IPS-18c (cell line): ENCODE measurements at regions not wholly inside any gene's neighbourhood (a gene's known extent, or its start where the extent isn't known, plus 50 kb on each side); places are given as distances from the start of the nearest gene placed in this dataset.

Source experiments
- H3K4me3 ChIP-seq: 2 replicates; pipeline ENCODE4 v1.7.0; 2013; ENCODE audit warnings: low read depth, mild to moderate bottlenecking, low read length, moderate library complexity; ENCODE audit not compliant: insufficient read depth
- H3K9me3 ChIP-seq: one replicate; pipeline ENCODE4 v1.6.1; 2013; ENCODE audit warnings: mild to moderate bottlenecking, low read length, moderate library complexity; ENCODE audit not compliant: control insufficient read depth, insufficient read depth

DNA sequence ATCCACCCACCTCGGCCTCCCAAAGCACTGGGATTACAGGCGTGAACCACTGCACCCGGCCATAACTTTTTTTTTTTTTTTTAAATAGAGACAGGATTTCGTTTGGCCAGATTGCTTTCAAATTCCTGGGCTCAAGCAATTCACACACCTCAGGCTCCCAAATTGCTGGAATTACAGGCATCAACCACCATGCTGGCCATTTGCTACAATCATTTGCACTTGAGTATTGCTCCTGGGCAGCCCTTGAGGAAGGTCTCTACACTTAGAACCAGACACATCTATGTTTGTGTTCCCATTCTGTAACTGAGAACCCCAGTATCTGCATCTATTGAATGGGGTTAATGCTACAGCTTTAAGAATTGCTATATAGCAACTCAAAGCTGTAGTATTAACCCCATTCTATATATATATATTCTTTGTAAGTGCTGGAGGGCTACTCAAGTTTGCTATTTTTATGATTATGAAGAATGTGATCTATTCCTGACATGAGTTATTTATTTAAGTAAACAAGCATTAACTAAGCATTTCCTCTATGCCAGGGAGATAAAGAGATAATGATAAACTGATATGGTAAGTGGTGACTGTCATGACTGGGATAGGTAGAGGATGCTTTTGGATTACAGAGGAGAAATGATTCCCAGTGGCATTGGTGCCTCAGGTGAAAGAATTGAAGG, 496.5 kb upstream of the TNC start:
- Histone ChIP-seq H3K4me3 (no peak overlapping the region), H3K9me3 (no peaks in the 10 kb centered on the region)

DNA sequence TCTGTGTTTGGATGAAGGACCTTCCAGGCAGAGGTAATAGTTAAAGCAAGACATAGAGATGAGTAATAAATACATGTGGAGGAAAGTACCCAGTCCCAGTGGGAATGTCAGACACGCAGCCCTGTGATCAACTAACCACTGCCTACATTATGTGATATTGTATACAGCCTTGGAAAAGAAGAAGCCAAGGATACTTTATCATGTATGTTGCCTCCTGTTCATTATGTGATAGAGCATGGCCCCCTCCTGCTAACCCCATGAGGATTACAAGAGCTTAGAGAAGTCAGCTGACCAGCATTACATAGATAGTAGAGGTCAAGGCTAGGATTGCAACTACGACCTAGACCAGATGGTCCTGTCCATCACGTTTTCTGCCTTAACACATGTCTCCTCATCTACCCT, 497.0 kb upstream of the TNC start:
- H3K9me3 ChIP-seq: no peaks in the 10 kb centered on the region
- no peak overlapping the region for H3K4me3 ChIP-seq

DNA sequence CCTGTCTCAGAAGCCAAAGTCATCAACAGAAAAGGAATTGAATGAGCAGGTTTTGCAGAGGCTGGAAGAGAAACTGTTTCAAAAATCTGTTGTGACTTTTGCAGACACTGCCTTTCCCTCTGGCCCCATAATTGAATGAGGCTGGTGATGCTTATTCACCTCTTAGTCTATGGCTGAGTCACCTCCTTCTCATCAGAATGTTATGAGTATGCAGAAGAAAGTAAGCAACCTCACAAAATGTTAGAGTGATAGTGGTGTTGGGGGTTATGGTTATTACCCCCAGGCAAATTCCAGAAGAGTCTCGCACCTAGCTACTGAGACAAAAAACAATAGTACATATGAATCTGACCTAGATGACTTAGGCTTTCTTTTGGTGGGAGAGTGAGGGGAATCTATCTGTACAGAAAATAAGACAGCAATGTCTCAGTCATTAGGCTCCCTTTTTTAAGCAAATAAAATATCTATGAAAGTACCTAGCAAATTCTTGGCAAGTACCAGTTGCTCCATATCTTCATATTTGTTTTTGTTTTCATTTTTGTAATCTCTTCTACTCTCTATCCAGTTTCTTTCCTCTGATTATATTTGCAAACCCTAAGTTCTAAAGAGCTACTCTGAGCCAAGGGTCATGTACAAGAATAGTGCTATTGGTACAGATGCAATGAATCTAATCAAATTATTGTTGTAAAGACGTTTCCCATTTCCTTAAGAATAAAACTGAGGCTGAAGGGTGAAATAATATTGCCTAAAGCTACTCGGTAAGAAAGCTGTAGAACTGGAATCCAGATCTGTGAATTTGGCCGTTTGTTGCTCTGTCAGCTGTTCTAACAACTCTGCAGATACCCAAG, 498.1 kb upstream of the TNC start:
- no peaks in the 10 kb centered on the region for H3K9me3 ChIP-seq
- no peak overlapping the region for H3K4me3 ChIP-seq

DNA sequence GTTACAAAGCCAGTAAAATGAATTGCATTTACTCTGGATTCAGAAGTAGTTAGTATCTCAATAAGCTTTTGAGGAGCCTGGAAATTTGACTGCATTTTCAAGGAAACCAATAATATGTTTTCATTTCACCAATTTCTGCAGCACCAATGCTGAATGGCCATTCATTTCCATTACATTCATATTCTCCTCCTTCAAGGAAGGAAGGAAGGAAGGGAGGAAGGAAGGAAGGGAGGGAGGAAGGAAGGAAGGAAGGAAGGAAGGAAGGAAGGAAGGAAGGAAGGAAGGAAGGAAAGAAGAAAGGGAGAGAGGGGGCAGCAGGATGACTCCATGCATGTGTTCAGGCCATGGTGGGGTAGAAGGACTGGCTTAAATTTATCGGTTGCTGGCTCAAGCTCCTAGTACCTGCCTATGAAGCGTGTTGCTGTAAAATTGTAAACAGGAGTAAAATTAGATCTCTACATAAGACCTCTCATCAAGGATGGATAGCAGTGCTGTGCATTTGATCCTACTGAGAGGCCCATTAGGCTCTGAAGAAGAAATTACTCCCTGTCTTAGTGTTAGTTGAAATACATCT, 498.8 kb upstream of the TNC start:
- H3K9me3 ChIP-seq: no peaks in the 10 kb centered on the region
- no peak overlapping the region for H3K4me3 ChIP-seq

DNA sequence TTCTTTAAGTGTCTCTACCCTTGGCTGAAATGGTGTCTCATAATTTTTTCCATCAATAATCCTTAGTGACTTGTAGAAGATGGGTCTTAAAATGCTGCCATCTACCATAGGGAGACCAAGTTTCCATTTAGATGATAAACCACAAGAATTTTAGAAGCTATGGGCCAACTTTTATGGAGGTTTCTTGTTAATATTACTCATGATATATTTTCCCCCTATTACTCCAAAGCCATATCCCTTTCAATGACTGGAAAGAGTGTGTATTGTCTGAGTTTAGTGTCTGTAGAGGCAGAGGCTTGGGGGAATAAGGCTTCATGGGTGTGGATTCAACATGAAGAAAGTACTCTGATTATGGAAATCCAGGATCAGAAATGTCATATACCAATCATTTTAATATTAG, 507.3 kb upstream of the TNC start:
- H3K9me3 ChIP-seq: no peaks in the 10 kb centered on the region
- no peak overlapping the region for H3K4me3 ChIP-seq

DNA sequence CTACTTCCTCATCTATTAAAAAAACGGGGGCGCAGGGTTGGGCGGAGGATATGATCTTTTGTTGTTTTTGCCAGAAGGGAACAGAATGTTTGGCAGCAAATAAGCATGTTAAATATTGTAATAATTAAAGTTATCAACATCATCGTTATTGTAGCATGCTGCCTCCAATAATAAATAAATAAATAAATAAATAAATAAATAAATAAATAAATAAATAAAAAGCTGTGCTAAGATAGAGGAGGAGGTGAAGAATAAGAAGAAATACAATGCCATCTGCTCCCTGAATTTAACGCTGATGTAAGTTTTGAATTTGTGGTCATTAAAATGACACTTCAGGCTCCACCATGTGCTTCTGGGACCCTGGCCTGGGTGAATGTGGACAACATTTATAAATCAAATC, 508.0 kb upstream of the TNC start:
- no peaks in the 10 kb centered on the region for H3K9me3 ChIP-seq
- no peak overlapping the region for H3K4me3 ChIP-seq

DNA sequence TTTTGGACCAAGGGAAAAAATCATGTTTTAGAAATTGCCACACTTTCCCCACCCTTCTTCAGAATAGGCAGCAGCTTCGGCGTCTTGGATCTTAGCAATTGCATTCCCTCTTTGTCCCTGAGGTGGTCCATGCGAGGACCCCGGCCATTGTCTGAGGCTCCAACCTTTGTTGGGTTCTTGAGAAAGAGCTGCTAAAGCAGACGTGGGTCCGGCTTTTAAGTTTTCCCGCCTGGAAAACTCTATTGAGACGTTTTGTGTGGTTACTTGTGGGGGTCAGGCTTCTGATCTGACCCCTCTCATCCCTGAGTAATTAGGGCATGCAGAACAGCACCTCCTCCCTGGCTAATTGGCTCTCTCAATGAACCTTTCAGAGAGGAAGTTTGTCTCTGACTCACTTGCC, 509.6 kb upstream of the TNC start:
- Histone ChIP-seq H3K9me3 (no peaks in the 10 kb centered on the region), H3K4me3 (no peak overlapping the region)

DNA sequence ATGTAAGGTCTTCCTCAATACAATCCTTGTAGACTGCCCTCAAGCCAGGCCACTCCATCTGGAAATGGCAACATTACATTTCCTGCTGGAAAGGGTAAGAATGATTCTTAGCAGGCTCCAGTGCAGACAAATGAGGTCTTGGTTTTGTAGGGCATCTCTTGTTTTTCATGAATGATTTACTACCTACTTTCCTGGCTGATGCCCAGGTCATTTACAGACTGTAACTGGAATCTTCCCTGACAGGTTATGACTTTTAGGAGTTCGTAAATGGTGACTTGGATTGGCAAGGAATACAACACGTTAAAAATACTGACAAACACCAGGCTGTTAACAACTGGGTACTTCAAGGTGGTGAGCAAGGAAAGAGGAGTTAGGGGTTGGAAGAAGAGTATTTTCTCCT, 510.5 kb upstream of the TNC start:
- Histone ChIP-seq H3K9me3 (no peaks in the 10 kb centered on the region), H3K4me3 (no peak overlapping the region)

DNA sequence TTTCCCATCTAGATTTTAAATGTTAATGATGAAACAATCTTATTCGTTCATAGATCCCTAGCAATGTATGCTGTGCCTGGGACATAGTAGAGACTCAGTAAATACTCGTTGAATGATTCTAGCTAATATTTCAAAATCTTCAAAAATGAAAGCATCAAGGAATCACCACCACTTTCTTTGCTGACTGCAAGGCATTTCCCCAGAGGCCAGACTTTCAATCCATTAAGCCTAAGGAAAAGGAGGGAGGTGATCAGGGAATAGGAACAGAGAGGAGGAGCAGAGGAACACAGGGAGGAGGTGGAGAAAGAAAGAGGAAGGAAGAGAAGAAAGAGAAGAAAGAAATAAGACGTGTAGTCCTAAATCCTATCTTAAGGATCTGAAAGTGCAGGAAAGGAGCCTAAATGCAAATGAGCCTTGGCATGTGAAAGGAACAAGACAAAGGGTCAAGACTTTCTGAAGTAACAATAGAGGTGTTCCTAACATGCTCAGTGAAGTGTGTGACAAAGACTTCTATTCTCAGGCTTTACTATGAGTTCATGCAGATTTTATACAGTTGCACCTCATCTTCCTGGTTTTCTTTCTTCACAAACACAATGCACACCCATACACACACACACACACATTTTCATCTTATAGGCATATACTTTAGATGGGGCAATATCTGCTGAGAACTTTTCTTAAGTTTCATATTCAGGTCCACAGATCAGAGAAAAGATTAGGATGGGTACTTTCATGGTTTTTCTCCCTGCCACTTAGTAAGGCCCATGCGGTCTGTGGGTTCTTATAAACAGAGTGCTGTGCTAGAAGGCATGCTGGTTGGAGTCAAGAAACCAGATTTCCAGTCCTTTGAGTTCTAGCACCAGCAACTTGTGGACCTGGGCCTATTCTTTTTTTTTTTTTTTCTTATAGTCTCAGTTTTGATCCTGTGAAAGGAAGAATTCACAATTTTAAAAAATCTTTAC, 512.2 kb upstream of the TNC start:
- H3K9me3 ChIP-seq: no peaks in the 10 kb centered on the region
- no peak overlapping the region for H3K4me3 ChIP-seq

DNA sequence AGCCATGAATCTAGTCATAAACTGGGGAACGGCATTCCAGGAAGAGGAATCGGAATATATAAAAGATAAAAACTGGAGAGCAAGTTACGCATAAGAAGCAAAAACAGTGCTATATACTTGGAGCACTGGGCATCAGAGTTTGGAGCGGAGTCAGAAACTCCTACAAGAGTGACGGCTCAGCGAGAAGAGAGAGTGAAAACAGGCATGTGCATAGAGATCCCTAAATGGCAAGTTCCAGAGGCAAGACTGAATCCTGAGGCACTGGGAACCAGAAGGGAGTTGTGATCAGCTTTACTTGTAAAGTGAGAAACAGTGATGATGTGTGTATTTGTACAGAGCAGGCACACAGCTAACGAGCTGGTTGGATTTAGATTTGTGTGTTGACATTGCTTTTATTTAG, 514.4 kb upstream of the TNC start:
- Histone ChIP-seq H3K4me3 (no peak overlapping the region), H3K9me3 (no peaks in the 10 kb centered on the region)

DNA sequence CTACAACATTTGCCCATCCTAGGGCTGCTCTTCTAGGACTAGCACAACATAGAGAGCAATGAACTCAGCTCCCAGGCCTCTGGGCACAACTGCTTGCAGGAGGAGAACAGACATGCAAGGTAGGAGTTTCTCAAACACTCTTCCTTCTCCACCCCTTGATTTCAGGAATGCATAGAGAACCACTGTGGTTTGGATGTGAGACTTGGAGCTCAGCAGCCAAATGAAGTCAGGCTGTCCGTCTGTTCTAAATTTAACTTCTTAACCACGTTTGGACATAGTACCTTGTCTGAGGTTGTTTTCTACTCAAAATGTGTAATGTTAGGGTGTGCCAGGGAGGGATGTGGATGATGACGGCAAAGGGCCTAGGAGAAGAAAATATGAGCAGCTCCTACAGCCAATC, 515.1 kb upstream of the TNC start:
- no peaks in the 10 kb centered on the region for H3K9me3 ChIP-seq

DNA sequence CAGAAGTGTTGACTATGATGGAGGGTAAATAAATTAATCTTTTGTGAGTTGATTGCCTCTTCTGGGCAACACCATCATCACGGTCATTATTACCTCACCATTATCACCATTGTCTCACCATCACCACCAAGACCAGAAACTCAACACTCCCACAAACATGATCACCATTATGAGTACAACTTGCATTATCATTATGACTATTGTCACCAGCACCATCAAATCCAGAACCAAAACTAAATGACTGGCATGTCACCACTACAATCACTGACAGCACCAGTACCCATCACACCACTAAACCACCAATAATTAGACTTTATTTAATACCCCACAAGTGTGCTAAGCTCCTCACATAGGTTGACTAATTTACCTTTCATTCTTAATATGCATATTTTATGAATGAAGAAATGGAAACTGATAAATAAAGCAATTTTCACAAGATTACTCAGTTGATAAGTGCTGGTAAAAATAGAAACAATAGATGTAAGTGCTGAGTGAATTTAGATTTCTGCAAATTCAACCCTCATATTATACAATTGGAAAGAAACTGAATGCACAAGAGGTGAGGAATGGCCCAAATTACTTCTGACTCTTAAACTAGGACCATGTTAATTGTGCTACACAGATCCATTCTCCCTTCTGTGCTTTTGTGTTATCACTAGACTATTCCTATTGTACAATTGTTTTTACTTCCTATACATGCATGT, 517.8 kb upstream of the PAPPA start:
- Histone ChIP-seq H3K9me3 (no peaks in the 10 kb centered on the region), H3K4me3 (no peak overlapping the region)

More for the DNA sequence above, 515.1 kb upstream of the TNC start:
- no peak overlapping the region for H3K4me3 ChIP-seq

DNA sequence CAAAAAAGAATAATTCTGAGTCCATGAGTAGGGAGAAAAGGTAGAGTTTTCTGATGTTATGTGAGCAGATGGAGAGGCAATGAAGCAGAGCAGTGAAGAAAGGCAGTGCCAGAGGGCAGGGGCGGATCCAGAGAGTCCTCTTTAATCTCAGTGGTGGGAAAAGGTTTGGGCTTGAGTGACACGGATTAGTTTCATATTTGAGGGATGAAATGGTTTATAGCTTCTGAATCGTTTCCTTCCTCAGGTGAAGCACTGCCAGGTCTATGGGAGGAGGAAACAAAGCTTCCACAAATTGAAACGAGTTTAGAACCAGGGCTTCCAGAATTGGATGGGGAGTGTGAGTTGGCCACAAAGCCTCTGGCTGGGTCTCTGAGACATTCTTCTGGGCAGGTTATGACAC, 517.0 kb upstream of the PAPPA start:
- H3K4me3 ChIP-seq: no peak overlapping the region
- H3K9me3 ChIP-seq: no peaks in the 10 kb centered on the region

DNA sequence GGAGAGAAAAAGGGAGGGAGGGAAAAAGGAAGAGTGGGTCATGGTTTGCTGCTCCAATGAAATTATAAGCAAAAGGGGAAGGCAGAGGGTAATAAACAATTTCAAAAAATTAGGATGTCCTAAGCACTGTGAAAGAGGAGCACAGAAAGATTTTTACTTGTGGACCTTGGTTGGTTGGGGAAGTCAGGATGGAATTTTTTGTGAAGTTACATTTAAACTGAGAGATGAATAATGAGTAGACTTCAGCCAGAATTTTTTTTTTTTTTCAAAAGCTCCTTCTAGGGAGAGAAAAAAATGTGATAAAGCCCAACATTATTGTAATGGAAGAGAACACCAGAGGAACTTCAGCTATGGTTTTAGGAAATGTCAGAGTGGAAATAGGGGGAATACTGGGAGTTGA, 515.9 kb upstream of the PAPPA start:
- H3K9me3 ChIP-seq: no peaks in the 10 kb centered on the region

DNA sequence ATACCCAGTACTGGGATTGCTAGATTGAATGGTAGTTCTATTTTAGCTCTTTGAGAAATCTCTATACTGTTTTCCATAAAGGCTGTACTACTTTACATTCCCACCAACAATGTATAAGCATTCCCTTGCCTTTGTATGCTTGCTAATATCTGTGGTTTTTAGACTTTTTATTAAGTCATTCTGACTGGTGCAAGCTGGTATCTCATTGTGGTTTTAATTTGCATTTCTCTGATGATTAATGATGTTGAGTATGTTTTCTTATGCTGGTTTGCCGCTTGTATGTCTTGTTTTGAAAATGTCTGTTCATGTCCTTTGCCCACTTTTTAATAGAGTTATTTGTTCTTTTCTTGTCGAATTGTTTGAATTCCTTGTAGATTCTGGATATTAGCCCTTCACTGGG, 512.7 kb upstream of the PAPPA start:
- H3K4me3 ChIP-seq: no peak overlapping the region
- no peaks in the 10 kb centered on the region for H3K9me3 ChIP-seq

More for the DNA sequence above, 515.9 kb upstream of the PAPPA start:
- H3K4me3 ChIP-seq: no peak overlapping the region

DNA sequence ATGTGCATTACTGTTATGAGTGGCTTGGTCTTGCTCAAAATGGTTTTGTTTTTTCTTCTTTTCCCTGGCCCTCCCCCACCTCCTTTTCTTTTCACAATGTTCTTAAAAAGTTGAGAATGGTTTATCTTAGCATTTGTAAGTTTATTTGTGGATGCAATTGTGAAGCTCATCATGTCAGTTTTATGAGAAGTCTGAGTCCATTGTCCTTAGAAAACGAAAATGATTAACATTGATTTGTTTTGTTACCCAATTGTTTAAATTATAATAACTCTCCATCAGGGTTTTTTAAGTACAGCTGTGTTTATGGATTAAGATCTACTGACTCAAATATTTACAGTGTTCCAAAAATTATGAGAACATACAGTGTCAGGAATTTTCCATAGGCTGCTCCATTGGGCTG, 511.3 kb upstream of the PAPPA start:
- H3K4me3 ChIP-seq: no peak overlapping the region

More for the DNA sequence above, 511.3 kb upstream of the PAPPA start:
- H3K9me3 ChIP-seq: no peaks in the 10 kb centered on the region
